Esophagus muscularis mucosa (tissue), 4 donors: ENCODE measurements at regions not wholly inside any gene's neighbourhood (a gene's known extent, or its start where the extent isn't known, plus 50 kb on each side); places are given as distances from the start of the nearest gene placed in this dataset.

Experiments
- DNase-seq: peaks from one replicate; pipeline ENCODE4 v3.0.0-alpha.2; 2017; ENCODE audit errors: extremely low spot score
- H3K27ac ChIP-seq, 4 donors: fragments of 200-600 bp; sonication (generic); replicated peaks in 1 of 4; 1 replicate in 3 of 4; 2 replicates in 1 of 4; pipeline ENCODE4 v1.5.1; 2016 to 2019; ENCODE audit warnings: mild to moderate bottlenecking in 1 of 4
- H3K27me3 ChIP-seq, 4 donors: fragments of 200-600 bp; sonication (generic); one replicate each; pipeline versions ENCODE4 v1.5.1 to v1.6.0; 2016 to 2019
- H3K36me3 ChIP-seq, 4 donors: fragments of 200-600 bp; sonication (generic); one replicate each; pipeline ENCODE4 v1.5.1; 2016 to 2019
- H3K4me1 ChIP-seq, 4 donors: fragments of 200-600 bp; sonication (generic); one replicate each; pipeline ENCODE4 v1.5.1; 2016 to 2019
- H3K4me3 ChIP-seq, 4 donors: fragments of 200-600 bp; sonication (generic); 1 replicate in 2 of 4; 2 replicates in 2 of 4; pipeline ENCODE4 v1.5.1; 2016 to 2019; ENCODE audit warnings: mild to moderate bottlenecking in 4 of 4, moderate library complexity in 1 of 4
- H3K9me3 ChIP-seq, 4 donors: fragments of 200-600 bp; sonication (generic); 1 replicate in 3 of 4; 2 replicates in 1 of 4; pipeline ENCODE4 v1.5.1; 2016 to 2019
- EP300 ChIP-seq: sonication (generic); formaldehyde crosslinking; IDR thresholded peaks from one replicate; pipeline ENCODE4 v1.6.1; 2017; ENCODE audit warnings: antibody characterized with exemption
- POLR2A ChIP-seq: fragments of 450-650 bp; IDR thresholded peaks from one replicate; pipeline ENCODE4 v1.6.1; 2017; ENCODE audit warnings: antibody characterized with exemption, moderate library complexity, mild to moderate bottlenecking, low read depth
- POLR2AphosphoS5 ChIP-seq, 2 donors: sonication (generic); formaldehyde crosslinking; IDR thresholded peaks; one replicate each; pipeline ENCODE4 v1.6.1; 2017; ENCODE audit warnings: antibody characterized with exemption in 2 of 2
- WGBS: methylation state at CpG from one replicate; pipeline ENCODE4 v1.1.5; 2018; 5-methylcytosine and 5-hydroxymethylcytosine counted together
- intact Hi-C: fragments of 100-400 bp; cut with DNase I; formaldehyde crosslinking; loops from one replicate; pipeline ENCODE4 v1.15.1; 2023
- TF ChIP-seq, protein P1 (sequence below), 3 experiments: fragments of 200-600 bp in 2 of 3; fragments of 450-650 bp in 1 of 3; sonication (generic) in 2 of 3; IDR thresholded peaks; one replicate each; pipeline ENCODE4 v1.5.1; 2017 to 2019; ENCODE audit warnings: antibody characterized with exemption in 3 of 3, mild to moderate bottlenecking in 2 of 3, moderate library complexity in 1 of 3

DNA sequence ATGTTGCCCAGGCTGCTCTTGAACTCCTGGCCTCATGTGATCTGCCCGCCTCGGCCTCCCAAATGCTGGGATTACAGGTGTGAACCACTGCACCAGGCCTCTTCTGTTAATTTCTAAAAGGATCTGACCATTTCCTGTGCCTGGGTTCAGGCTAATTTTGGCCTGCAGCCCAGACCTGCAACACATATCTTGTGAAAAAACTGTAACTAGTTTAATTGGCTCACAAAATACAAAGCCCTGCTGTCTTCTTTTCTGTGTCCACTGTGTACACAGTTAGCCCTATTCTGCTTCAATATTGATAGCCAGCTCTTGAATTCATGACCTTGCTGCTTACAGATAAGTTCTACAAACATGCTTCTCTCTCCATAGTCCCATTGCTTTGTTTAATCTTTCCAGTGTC is 753.5 kb downstream of the PDHA2 start:
- Histone ChIP-seq H3K27me3 (no peaks in the 10 kb centered on the region), H3K4me3 (no peak overlapping the region), H3K36me3 (no peaks in the 10 kb centered on the region), H3K4me1 (no peaks in the 10 kb centered on the region), H3K27ac (no peak overlapping the region), H3K9me3 (no peaks in the 10 kb centered on the region)
- WGBS = 63% methylated on average over 2 of the region's 2 CpGs
- no peak for DNase-seq
- no peak for TF ChIP-seq POLR2A
- intact Hi-C loops = no loop called here

DNA sequence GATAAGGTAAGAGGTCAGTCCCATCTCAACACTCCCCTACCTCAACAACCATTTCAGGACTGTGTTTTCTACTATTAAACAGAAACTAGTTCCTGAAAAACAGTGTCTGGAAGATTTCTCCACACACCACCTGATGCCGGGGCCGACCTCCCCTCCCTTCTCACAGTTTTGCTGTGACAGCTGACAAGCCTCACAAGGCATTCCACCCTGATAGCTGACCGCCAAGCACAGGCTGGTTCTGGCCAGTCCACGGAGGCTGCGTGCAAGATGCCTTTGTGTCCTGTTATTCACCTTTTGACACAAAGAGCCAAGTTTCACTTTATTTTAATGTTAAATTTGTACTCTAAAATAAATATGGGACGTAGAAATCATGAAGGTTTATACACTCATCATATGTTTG is 758.6 kb downstream of the PDHA2 start:
- Histone ChIP-seq H3K4me3 (no peak overlapping the region), H3K27ac (no peak overlapping the region), H3K4me1 (no peaks in the 10 kb centered on the region), H3K9me3 (no peaks in the 10 kb centered on the region), H3K27me3 (no peaks in the 10 kb centered on the region), H3K36me3 (no peaks in the 10 kb centered on the region)
- intact Hi-C loops = no loop called here
- 34% methylated on average over 6 of the region's 6 CpGs for WGBS
- TF ChIP-seq, protein P1, sequence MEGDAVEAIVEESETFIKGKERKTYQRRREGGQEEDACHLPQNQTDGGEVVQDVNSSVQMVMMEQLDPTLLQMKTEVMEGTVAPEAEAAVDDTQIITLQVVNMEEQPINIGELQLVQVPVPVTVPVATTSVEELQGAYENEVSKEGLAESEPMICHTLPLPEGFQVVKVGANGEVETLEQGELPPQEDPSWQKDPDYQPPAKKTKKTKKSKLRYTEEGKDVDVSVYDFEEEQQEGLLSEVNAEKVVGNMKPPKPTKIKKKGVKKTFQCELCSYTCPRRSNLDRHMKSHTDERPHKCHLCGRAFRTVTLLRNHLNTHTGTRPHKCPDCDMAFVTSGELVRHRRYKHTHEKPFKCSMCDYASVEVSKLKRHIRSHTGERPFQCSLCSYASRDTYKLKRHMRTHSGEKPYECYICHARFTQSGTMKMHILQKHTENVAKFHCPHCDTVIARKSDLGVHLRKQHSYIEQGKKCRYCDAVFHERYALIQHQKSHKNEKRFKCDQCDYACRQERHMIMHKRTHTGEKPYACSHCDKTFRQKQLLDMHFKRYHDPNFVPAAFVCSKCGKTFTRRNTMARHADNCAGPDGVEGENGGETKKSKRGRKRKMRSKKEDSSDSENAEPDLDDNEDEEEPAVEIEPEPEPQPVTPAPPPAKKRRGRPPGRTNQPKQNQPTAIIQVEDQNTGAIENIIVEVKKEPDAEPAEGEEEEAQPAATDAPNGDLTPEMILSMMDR (IDR thresholded peaks at IDR 0.05) = no peak
- TF ChIP-seq POLR2AphosphoS5 (IDR thresholded peaks at IDR 0.05) (no peak), EP300 (no peak), POLR2A (no peak)
- no peak for DNase-seq

DNA sequence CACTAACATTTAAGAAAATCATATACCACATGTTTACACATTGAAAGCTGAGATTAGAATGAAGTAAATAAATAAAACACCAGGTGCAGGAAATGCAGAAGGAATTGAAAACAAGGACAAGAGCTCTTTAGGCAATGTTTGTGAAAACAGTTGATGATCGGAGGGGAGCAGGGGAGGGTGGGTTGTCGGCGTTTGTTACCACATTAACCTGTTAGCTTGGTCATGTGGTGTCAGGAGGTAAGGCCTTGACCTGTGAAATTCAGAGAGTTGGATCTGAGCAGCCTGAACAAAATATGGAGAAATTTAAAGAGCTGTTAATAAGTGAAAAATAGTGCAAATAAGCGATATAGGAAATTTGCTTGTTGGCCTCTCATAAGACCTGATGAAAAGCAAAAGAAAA is 759.9 kb downstream of the PDHA2 start:
- Histone ChIP-seq H3K4me1 (no peaks in the 10 kb centered on the region), H3K27ac (no peak overlapping the region), H3K27me3 (no peaks in the 10 kb centered on the region), H3K9me3 (no peaks in the 10 kb centered on the region), H3K4me3 (no peak overlapping the region), H3K36me3 (no peaks in the 10 kb centered on the region)
- DNase-seq = no peak
- intact Hi-C loops = no loop called here
- TF ChIP-seq, protein P1 (IDR thresholded peaks at IDR 0.05) = no peak
- no peak for TF ChIP-seq POLR2A
- no peak for TF ChIP-seq EP300
- no peak for TF ChIP-seq POLR2AphosphoS5 (IDR thresholded peaks at IDR 0.05)
- WGBS = 89% methylated on average over 4 of the region's 4 CpGs

DNA sequence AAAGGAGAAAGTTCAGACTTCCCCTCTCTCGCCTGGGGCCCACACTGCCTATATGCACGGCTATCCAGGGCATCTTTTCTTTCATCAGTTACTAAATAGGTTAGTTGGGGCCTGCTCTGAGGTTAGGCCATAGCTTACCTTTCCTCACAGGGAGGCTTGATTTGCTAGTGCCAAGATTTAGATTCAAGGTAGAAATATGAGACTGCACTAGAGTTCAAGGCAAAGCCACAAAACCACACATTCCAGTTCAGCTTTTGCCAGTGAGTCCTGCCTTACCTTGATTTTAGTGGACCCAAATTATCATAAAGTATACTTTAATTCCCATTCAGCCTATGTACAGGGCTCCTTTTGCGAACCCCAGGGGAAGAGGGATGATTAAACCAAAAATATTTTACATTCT is 762.8 kb downstream of the PDHA2 start:
- TF ChIP-seq POLR2AphosphoS5 (IDR thresholded peaks at IDR 0.05) = no peak
- no peak for TF ChIP-seq EP300
- TF ChIP-seq POLR2A = no peak
- TF ChIP-seq, protein P1 (IDR thresholded peaks at IDR 0.05) = no peak
- H3K36me3 ChIP-seq = no peaks in the 10 kb centered on the region
- no peak overlapping the region for H3K4me3 ChIP-seq
- H3K27ac ChIP-seq = no peak overlapping the region
- H3K9me3 ChIP-seq = no peaks in the 10 kb centered on the region
- H3K27me3 ChIP-seq = no peaks in the 10 kb centered on the region
- 85% methylated on average over 3 of the region's 3 CpGs for WGBS
- intact Hi-C loops = no loop called here
- no peak for DNase-seq
- no peaks in the 10 kb centered on the region for H3K4me1 ChIP-seq

DNA sequence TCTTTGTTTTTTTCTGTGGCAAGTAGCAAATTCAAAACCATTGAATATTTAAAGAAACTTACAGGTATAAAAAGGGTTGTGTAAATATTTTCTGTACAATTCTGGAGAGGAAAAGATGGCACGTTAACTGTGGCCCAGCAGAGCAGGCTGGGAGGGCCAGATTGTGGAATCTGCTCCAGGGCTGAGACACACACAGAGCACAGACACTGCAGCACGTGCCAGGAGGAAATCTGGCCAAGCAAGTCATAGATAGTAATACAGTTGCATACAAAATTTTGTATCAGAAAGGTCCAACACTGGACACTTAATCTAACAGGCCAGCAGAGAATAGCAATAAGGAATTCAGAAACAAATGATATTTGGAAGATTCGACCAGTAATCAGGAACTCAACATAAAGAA is 763.7 kb downstream of the PDHA2 start:
- DNase-seq = no peak
- intact Hi-C loops = no loop called here
- TF ChIP-seq POLR2AphosphoS5 (IDR thresholded peaks at IDR 0.05) = no peak
- no peak for TF ChIP-seq EP300
- no peak for TF ChIP-seq POLR2A
- TF ChIP-seq, protein P1 (IDR thresholded peaks at IDR 0.05) = no peak
- H3K27ac ChIP-seq = no peak overlapping the region
- no peaks in the 10 kb centered on the region for H3K9me3 ChIP-seq
- H3K4me3 ChIP-seq = no peak overlapping the region
- H3K36me3 ChIP-seq = no peaks in the 10 kb centered on the region
- WGBS = 33% methylated on average over 3 of the region's 3 CpGs
- no peaks in the 10 kb centered on the region for H3K27me3 ChIP-seq
- H3K4me1 ChIP-seq = no peaks in the 10 kb centered on the region
